ENCODE measurements at regions not wholly inside any gene's neighbourhood (a gene's known extent, or its start where the extent isn't known, plus 50 kb on each side); places are given as distances from the start of the nearest gene placed in this dataset.
"Not testable (repeated sequence)": the region's sequence is repeated elsewhere in the genome, so short reads cannot be mapped to it uniquely, and the experiment has no call there.

- DNase-seq = no peak
Observed at GRCh38 chr5:101917166-101917565, 378.9 kb downstream of the SLCO4C1 start.

GRCh38 chr5:101915554-101915953, 380.5 kb downstream of the SLCO4C1 start:
- DNase-seq = peak; percentile 28

- no peak for DNase-seq
Observed at GRCh38 chr5:101904736-101905135, 391.3 kb downstream of the SLCO4C1 start.

- DNase-seq = no peak
Observed at GRCh38 chr5:101897914-101898313, 398.2 kb downstream of the SLCO4C1 start.

GRCh38 chr5:101894985-101895384, 401.1 kb downstream of the SLCO4C1 start:
- DNase-seq = no peak

GRCh38 chr5:101878190-101878589, 417.9 kb downstream of the SLCO4C1 start:
- no peak for DNase-seq

GRCh38 chr5:101877451-101877850, 418.6 kb downstream of the SLCO4C1 start:
- DNase-seq = no peak

- no peak for DNase-seq
Observed at GRCh38 chr5:101866473-101866872, 429.6 kb downstream of the SLCO4C1 start.

GRCh38 chr5:101860563-101860962, 435.5 kb downstream of the SLCO4C1 start:
- DNase-seq = no peak

GRCh38 chr5:101860145-101860544, 435.9 kb downstream of the SLCO4C1 start:
- DNase-seq = no peak

- no peak for DNase-seq
Observed at GRCh38 chr5:101846496-101846895, 449.6 kb downstream of the SLCO4C1 start.

GRCh38 chr5:101843055-101843454, 453.0 kb downstream of the SLCO4C1 start:
- DNase-seq = no peak

GRCh38 chr5:101838435-101838834, 457.6 kb downstream of the SLCO4C1 start:
- peak; percentile 3 for DNase-seq

GRCh38 chr5:101829255-101829654, 466.8 kb downstream of the SLCO4C1 start:
- DNase-seq = no peak

GRCh38 chr5:101811466-101811865, 484.6 kb downstream of the SLCO4C1 start:
- DNase-seq = no peak

GRCh38 chr5:101806410-101806809, 489.7 kb downstream of the SLCO4C1 start:
- DNase-seq = no peak

- DNase-seq = no peak
Observed at GRCh38 chr5:101796427-101796826, 499.7 kb downstream of the SLCO4C1 start.

GRCh38 chr5:101788797-101789196, 507.3 kb downstream of the SLCO4C1 start:
- DNase-seq = no peak

GRCh38 chr5:101785090-101785489, 511.0 kb downstream of the SLCO4C1 start:
- DNase-seq = no peak

GRCh38 chr5:101783241-101784013, 512.7 kb downstream of the SLCO4C1 start:
- DNase-seq = no peak

- DNase-seq = no peak
Observed at GRCh38 chr5:101782352-101783103, 513.6 kb downstream of the SLCO4C1 start.

GRCh38 chr5:101751105-101751504, 545.0 kb downstream of the SLCO4C1 start:
- no peak for DNase-seq

- DNase-seq = not testable (repeated sequence)
Observed at GRCh38 chr5:101743000-101743399, 553.1 kb downstream of the SLCO4C1 start.

- no peak for DNase-seq
Observed at GRCh38 chr5:101728933-101729332, 567.2 kb downstream of the SLCO4C1 start.

Data from fibroblast of skin of scalp (primary cell).